Skeletal muscle tissue (tissue), 3 donors: ENCODE measurements at regions not wholly inside any gene's neighbourhood (a gene's known extent, or its start where the extent isn't known, plus 50 kb on each side); places are given as distances from the start of the nearest gene placed in this dataset.
A peak's percentile ranks its signal among the peaks of the same experiment; 100 is the strongest.

Source experiments
- H3K27ac ChIP-seq: one replicate; pipeline ENCODE4 v1.7.0; 2013; ENCODE audit warnings: mild to moderate bottlenecking, low read depth, low read length, inconsistent platforms
- H3K27me3 ChIP-seq, 3 donors: one replicate each; pipeline ENCODE4 v1.7.0; 2013; ENCODE audit warnings: low read length in 3 of 3; ENCODE audit not compliant: control insufficient read depth in 3 of 3, insufficient read depth in 3 of 3
- H3K36me3 ChIP-seq, 3 donors: one replicate each; pipeline ENCODE4 v1.7.0; 2013; ENCODE audit warnings: low read length in 3 of 3; ENCODE audit not compliant: control insufficient read depth in 3 of 3, insufficient read depth in 3 of 3
- H3K4me1 ChIP-seq, 3 donors: one replicate each; pipeline ENCODE4 v1.7.0; 2013; ENCODE audit warnings: low read length in 3 of 3, mild to moderate bottlenecking in 3 of 3; ENCODE audit not compliant: control insufficient read depth in 3 of 3, insufficient read depth in 3 of 3
- H3K4me3 ChIP-seq, 3 donors: one replicate each; pipeline ENCODE4 v1.7.0; 2013; ENCODE audit warnings: low read length in 3 of 3
- H3K9ac ChIP-seq, 3 donors: one replicate each; pipeline ENCODE4 v1.7.0; 2013; ENCODE audit warnings: low read length in 3 of 3, mild to moderate bottlenecking in 3 of 3, moderate library complexity in 2 of 3, low read depth in 1 of 3
- H3K9me3 ChIP-seq, 3 donors: one replicate each; pipeline ENCODE4 v1.7.0; 2013; ENCODE audit warnings: low read length in 3 of 3; ENCODE audit not compliant: control insufficient read depth in 3 of 3
- donor health status: Osteomylitis.

DNA sequence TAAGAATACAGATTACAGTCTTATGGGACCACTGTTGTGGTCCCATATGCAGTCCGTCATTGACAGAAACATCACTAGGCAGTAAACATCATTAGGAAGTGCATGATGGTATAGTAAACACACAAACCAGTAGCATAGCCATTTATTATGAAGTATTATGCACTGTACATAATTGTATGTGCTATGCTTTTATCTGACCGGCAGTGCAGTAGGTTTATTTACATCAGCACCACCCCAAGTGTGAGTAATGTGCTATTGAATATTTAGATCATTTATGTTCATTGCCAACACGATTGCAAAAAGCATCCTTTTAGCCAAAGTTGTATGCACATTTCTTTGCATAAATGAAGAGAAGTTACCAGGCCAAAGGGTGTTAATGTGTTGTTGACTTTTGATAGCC lies 531.6 kb upstream of the TBX3 start:
- Histone ChIP-seq H3K27ac (no peak overlapping the region), H3K27me3 (no peaks in the 10 kb centered on the region), H3K9ac (no peak overlapping the region), H3K36me3 (no peaks in the 10 kb centered on the region), H3K4me3 (no peak overlapping the region), H3K4me1 (peaks cover 12 to 23% (median 20%) of the 10 kb centered on the region in 3 donors), H3K9me3 (peaks cover 0 to 3% (median 0%) of the 10 kb centered on the region in 3 donors)

DNA sequence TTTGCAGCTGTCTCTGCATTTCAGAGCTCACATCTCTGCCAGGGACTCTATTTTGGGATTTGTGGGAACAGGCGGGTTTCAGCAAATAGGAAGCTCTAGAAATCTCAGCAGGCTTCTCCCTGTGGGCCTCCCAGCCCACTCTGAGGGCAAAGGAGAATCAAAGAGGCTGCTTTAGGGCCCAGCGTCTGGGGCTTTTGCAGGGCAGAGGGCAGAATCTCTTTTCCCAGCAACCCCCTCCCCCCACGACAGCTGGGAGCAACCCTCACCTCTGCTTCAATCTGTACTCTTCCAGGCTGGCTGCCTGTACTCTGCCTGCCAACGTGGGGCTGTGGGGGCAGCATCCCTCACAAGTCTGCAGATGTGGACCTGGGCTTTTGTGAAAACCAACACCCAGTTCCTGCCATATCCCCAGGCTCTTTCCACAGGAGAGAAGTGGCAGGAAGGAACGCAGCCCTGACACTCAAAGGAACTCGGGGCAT lies 529.6 kb upstream of the TBX3 start:
- Histone ChIP-seq H3K9me3 (peaks cover 0 to 3% (median 0%) of the 10 kb centered on the region in 3 donors), H3K36me3 (no peaks in the 10 kb centered on the region), H3K27me3 (no peaks in the 10 kb centered on the region), H3K27ac (peak overlapping the region; percentile 80), H3K4me1 (peaks cover 12 to 28% (median 20%) of the 10 kb centered on the region in 3 donors), H3K4me3 (peak overlapping the region; percentile 60 to 84 (median 70)), H3K9ac (peak overlapping the region; percentile 47 to 88 (median 78))

- H3K27me3 ChIP-seq: no peaks in the 10 kb centered on the region
- peak overlapping the region; percentile 80 for H3K27ac ChIP-seq
- H3K4me1 ChIP-seq: peaks cover 12 to 28% (median 23%) of the 10 kb centered on the region in 3 donors
- H3K9me3 ChIP-seq: peaks cover 0 to 3% (median 0%) of the 10 kb centered on the region in 3 donors
- H3K36me3 ChIP-seq: no peaks in the 10 kb centered on the region
- peak overlapping the region in 2 of 3 donors; percentile 70 to 84 for H3K4me3 ChIP-seq
- H3K9ac ChIP-seq: peak overlapping the region; percentile 47 to 88 (median 78)
These were observed 529.1 kb upstream of the TBX3 start for GRCh38 chr12:115213118-115213517.

DNA sequence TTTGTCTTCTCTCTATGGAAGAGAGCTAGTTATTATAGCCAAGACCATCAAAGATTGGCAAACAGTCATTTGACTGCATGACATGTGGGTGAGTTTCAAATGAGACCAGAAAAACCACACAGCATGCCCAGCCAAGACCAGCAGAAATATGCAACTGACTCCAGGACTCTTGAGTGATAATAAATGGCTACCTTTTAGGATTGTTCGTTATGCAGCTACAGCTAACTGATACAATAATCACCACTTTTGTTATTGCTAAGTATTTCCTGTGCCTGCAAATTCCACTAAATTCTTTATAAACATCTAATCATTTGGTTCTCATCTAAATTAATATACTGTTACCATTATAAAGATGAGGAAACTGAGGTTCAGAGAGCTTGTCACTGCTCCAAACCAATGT lies 528.4 kb upstream of the TBX3 start:
- no peaks in the 10 kb centered on the region for H3K36me3 ChIP-seq
- H3K4me1 ChIP-seq: peaks cover 12 to 28% (median 24%) of the 10 kb centered on the region in 3 donors
- H3K4me3 ChIP-seq: no peak overlapping the region
- no peak overlapping the region for H3K9ac ChIP-seq
- no peaks in the 10 kb centered on the region for H3K27me3 ChIP-seq
- H3K27ac ChIP-seq: peak overlapping the region; percentile 80
- H3K9me3 ChIP-seq: peaks cover 0 to 3% (median 0%) of the 10 kb centered on the region in 3 donors

- Histone ChIP-seq H3K9ac (peak overlapping the region in 1 of 3 donors; percentile 27), H3K4me3 (no peak overlapping the region), H3K27ac (no peak overlapping the region), H3K4me1 (peaks cover 12 to 24% (median 21%) of the 10 kb centered on the region in 3 donors), H3K36me3 (no peaks in the 10 kb centered on the region), H3K9me3 (peaks cover 0 to 3% (median 0%) of the 10 kb centered on the region in 3 donors), H3K27me3 (no peaks in the 10 kb centered on the region)
These were observed 526.7 kb upstream of the TBX3 start for GRCh38 chr12:115210533-115211252.

DNA sequence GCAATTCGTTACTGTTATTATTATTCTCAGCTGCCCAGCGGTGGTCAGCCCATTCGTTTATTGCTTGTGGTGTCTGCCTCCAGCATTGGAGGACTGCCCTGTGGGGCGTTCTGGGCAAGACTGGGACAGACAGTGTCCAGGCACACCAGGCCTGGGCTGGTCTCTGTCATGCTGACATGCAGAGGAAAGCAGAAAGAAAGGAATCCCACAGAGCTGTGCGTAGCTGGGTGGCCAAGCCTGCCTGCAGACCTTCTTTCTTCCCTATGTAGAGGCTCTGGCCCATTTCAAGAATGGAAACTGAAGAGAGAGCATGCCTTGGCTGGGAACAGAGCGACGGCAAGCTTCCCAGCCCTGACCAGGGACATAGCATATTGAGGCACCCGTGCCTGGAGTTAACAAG lies 525.3 kb upstream of the TBX3 start:
- Histone ChIP-seq H3K9me3 (peaks cover 0 to 3% (median 0%) of the 10 kb centered on the region in 3 donors), H3K27me3 (no peaks in the 10 kb centered on the region), H3K36me3 (no peaks in the 10 kb centered on the region), H3K9ac (no peak overlapping the region), H3K27ac (no peak overlapping the region), H3K4me1 (peaks cover 12 to 27% (median 25%) of the 10 kb centered on the region in 3 donors), H3K4me3 (no peak overlapping the region)

DNA sequence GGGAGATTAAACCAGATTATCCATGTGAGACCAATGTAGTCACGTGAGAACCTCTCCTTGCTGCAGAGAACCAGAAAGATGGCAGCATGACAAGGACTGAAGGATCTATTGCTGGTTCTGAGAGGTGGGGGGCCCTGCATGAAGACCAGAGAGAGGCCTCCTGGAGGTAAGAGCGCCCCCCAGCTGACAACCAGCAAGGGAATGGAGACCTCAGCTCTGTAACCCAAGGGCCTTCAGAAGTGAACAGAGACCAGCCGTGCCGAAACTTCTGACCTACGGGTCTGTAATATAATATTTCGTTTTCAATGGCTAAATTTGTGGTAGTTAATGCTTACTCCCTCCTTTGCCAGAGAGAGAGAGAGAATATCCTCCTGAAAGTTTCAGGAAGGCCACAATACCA lies 524.1 kb upstream of the TBX3 start:
- H3K4me1 ChIP-seq: peaks cover 3 to 17% (median 16%) of the 10 kb centered on the region in 3 donors

DNA sequence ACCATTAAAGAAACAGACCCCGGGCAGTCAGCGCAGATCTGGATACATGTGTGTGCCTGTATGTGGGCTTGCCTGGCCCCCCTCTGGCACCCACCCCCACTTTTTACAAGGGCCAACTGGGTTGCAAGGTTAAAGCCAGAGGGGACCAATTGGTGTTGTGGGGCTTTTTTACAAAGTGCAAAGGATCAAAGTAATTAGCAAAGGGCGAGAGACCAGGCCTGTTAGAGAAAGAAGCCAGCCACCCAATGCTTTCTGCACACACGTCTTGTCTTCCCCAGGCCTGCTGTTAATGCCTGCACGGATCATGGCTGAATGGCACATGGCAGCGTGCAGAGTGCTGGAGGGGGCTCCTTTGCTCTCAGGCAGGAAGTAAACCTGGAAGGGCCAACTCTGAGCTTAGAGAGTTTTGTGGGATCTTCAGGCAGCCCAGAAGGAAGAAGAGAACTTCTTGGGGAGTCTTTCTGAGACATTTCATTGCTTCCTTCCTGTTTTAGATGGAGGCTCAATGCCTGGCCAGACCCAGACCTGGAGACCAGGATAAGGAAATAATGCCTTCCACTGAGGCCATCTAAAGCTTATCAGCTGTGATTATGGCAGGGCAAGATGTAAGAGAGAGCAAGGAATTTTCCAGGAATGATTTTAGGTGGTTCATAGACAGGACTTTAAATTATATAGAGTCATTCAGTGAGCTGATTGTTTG lies 523.4 kb upstream of the TBX3 start:
- H3K4me1 ChIP-seq: peaks cover 0 to 13% (median 11%) of the 10 kb centered on the region in 3 donors
- H3K27ac ChIP-seq: no peak overlapping the region
- no peaks in the 10 kb centered on the region for H3K27me3 ChIP-seq
- no peaks in the 10 kb centered on the region for H3K36me3 ChIP-seq
- H3K9me3 ChIP-seq: peaks cover 0 to 3% (median 0%) of the 10 kb centered on the region in 3 donors
- no peak overlapping the region for H3K9ac ChIP-seq
- H3K4me3 ChIP-seq: no peak overlapping the region

More for the DNA sequence above, 524.1 kb upstream of the TBX3 start:
- Histone ChIP-seq H3K9ac (no peak overlapping the region), H3K36me3 (no peaks in the 10 kb centered on the region), H3K27ac (no peak overlapping the region), H3K4me3 (no peak overlapping the region), H3K27me3 (no peaks in the 10 kb centered on the region), H3K9me3 (peaks cover 0 to 3% (median 0%) of the 10 kb centered on the region in 3 donors)

DNA sequence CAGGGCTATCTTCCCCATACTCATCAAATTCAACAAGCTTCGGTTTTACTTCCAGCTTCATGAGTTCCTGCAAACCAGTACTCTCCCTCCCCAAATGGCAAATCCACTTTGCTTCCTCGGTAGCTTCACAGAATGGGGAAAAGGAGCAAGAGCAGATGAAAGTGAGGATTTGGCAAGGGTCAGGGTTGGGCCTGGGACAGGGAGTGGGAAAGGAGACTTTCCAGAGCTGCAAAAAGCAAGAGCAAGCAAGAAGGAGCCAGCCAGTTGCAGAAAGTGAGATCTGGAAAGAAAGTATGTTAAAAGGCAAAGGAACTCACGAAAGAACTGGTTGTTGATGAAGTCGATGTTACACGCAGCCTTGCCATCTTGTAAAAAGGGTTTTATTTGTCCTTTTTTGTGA lies 522.8 kb upstream of the TBX3 start:
- H3K27ac ChIP-seq: no peak overlapping the region
- peaks cover 0 to 13% (median 11%) of the 10 kb centered on the region in 3 donors for H3K4me1 ChIP-seq
- H3K9me3 ChIP-seq: no peaks in the 10 kb centered on the region
- no peak overlapping the region for H3K9ac ChIP-seq
- no peak overlapping the region for H3K4me3 ChIP-seq
- H3K27me3 ChIP-seq: no peaks in the 10 kb centered on the region
- no peaks in the 10 kb centered on the region for H3K36me3 ChIP-seq
